Gastroesophageal sphincter (tissue), 2 donors: ENCODE measurements at regions not wholly inside any gene's neighbourhood (a gene's known extent, or its start where the extent isn't known, plus 50 kb on each side); places are given as distances from the start of the nearest gene placed in this dataset.
"Not testable (repeated sequence)": the region's sequence is repeated elsewhere in the genome, so short reads cannot be mapped to it uniquely, and the experiment has no call there.

Experiments
- POLR2A ChIP-seq, 2 donors: fragments of 450-650 bp; IDR thresholded peaks; one replicate each; pipeline ENCODE4 v1.6.1; 2017; ENCODE audit warnings: antibody characterized with exemption in 2 of 2, mild to moderate bottlenecking in 2 of 2, moderate library complexity in 1 of 2
- POLR2AphosphoS5 ChIP-seq: sonication (generic); formaldehyde crosslinking; IDR thresholded peaks from one replicate; pipeline ENCODE4 v1.6.1; 2017; ENCODE audit warnings: antibody characterized with exemption

DNA sequence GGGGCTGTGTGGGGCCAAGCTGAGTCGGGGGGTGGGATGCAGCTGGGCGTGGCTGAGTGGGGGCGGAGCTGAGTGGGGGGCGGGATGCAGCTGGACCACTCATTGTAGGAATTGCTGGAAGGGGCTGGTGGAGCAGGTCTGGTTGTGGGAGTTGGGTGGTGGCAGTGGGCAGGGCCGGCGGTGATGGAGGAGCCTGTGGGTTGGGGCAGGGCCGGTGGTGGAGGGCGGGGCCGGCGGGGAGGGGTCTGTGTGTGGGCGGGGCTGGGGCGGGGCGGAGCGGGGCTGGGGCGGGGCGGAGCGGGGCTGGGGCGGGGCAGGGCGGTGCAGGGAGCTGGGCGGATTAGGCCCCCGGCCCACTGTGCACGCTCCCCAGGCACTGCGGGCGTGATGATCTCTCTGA is 442.4 kb upstream of the ZNF722 start:
- TF ChIP-seq POLR2A (IDR thresholded peaks at IDR 0.05); POLR2AphosphoS5: not testable (repeated sequence)
